Cardiac septum (tissue), 1 donor: ENCODE measurements at regions not wholly inside any gene's neighbourhood (a gene's known extent, or its start where the extent isn't known, plus 50 kb on each side); places are given as distances from the start of the nearest gene placed in this dataset.
"Not testable (repeated sequence)": the region's sequence is repeated elsewhere in the genome, so short reads cannot be mapped to it uniquely, and the experiment has no call there.

Experiments
- DNase-seq: peaks from one replicate; pipeline ENCODE4 v3.0.0-alpha.2; 2020; ENCODE audit warnings: low spot score
- intact Hi-C: fragments of 100-400 bp; cut with DNase I; formaldehyde crosslinking; loops from one replicate; pipeline ENCODE4 v1.14.0; 2022
- donor health status: DM: no; HTN: no; CAD: no.

GRCh38 chrX:68985135-68985755, 156.4 kb downstream of the EFNB1 start:
- no peak for DNase-seq
- intact Hi-C loops = no loop called here

DNA sequence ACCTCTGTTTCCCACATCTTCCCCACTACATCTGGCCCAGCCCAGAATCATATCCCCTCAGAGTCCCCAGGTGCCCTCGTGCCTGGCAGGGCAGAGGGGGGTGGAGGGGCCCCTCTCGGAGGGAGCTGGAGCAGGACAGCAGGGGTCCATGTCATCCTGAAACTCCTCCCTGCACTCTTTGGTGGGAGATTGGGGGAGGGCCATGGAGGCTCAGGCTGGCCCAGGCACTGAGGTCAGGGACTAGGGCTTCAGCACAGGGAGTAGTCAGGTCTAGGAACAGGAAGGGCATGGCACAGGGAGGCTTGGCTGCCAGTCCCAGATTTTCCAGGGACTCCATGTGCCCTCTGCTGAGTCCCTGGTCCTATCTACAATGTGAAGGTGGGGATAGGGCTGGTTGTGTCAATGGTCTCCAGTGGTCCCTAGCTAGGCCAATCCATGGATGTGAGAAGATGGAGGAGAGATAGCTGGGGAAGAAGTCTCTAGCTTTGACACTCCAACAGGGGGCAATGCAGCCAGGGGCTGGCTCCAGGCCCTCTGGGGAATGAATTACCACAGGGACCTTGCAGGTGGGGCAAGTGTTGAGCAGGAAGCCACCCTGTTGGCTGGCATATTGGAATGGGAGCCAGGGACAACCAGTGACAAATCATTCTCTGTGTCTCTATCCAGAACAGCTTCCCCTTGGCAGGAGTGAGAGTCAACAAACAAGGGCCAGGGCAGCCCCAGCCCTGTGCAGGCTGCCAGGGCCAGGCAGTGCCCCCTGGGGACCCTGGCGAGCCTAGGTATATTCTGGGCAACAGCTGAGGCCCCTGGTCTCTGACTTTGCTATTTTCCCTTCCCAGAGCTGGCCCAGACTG, 154.4 kb downstream of the EFNB1 start:
- intact Hi-C loops = no loop called here
- DNase-seq = no peak

DNA sequence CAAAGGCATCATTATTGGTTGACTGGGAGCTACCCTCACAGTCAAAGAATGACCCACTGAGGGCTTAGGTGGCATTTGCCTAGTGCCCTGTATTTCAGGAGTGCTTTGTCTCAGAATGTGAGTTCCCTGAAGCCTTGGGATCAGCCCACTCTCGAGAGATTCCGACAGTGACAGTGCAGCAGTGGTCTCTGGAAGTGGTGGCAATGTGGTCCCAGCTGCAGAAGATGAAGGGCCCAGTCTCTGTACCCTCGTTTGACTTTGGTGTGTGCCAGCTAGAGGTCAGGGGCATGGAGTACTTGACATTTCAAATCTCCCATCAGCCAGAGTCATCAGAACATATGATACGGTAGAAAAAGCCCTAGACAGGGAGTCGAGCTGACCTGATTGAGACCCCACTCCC, 153.7 kb downstream of the EFNB1 start:
- intact Hi-C loops = no loop called here
- DNase-seq = no peak

DNA sequence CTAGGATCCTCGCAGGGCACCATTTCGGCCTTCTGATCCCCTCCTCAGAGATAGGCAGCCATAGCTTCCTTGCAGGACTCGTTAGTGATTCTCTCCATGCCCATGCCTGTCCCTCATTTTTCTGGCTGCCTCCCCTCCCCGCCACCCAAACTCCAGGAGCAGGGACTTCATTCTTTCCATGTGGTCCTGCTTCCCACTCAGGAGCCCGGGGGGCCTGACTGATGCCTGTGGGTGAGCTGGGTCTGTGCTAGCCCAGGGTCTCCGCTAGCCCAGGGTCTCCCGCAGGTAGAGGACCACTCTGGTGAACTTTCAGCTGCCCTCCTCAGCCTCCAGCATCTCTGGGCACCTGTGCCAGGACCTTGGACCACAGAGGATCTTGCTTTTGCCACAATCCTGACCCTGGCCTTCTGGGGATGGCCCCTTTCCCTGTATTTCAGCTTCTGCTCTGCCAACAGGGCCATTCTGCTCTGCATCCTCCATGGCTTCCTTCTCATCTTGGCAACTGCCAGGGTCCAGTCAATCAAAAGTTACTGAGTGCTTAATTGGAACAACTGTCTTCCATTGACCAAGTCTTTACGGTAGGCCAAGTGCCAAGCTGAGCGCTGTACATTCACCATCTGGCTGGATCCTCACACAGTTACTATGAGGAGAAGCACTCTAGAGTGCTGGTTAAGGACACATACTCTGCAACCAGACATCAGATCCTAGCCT, 152.2 kb downstream of the EFNB1 start:
- intact Hi-C loops = no loop called here
- DNase-seq = no peak

DNA sequence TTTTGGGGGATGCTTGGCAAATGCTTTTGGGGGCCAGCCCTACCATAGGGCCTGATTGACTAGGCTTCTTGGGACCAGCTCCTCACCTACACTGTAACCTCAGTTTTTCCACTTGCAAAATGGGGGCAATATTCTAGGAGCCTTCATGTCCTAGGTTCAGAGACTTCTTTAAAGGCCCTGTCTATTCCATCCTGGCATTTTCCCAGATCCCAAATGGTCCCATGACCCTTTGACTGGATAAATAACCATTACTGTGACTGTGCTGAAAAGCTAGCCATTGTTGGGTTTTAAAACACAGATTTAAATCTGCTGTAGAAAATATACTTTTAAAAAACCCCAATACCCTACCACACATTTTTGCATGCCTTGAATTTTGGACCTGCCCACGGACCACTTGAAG, 149.8 kb downstream of the EFNB1 start:
- DNase-seq = no peak
- intact Hi-C loops = no loop called here

- DNase-seq = no peak
- intact Hi-C loops = no loop called here
Measured at GRCh38 chrX:68978255-68978654, 149.4 kb downstream of the EFNB1 start.

- intact Hi-C loops = no loop called here
- no peak for DNase-seq
Measured at GRCh38 chrX:68953331-68953730, 124.5 kb downstream of the EFNB1 start.

DNA sequence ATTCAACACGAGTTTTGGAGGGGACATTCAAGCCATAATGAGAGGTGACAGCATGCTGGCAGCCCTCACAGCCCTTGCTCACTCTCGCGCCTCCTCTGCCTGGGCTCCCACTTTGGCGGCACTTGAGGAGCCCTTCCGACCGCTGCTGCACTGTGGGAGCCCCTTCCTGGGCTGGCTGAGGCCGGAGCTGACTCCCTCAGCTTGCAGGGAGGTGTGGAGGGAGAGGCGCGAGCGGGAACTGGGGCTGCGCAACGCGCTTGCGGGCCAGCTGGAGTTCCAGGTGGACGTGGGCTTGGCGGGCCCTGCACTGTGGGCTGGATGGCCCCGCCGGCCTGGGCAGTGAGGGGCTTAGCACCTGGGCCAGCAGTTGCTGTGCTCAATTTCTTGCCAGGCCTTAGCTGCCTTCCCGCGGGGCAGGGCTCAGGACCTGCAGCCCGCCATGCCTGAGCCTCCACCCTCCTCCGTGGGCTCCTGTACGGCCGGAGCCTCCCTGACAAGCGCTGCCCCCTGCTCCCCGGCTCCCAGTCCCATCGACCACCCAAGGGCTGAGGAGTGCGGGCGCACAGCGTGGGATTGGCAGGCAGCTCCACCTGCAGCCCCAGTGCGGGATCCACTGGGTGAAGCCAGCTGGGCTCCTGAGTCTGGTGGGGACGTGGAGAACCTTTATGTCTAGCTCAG, 123.3 kb downstream of the EFNB1 start:
- intact Hi-C loops, DNase-seq: not testable (repeated sequence)

DNA sequence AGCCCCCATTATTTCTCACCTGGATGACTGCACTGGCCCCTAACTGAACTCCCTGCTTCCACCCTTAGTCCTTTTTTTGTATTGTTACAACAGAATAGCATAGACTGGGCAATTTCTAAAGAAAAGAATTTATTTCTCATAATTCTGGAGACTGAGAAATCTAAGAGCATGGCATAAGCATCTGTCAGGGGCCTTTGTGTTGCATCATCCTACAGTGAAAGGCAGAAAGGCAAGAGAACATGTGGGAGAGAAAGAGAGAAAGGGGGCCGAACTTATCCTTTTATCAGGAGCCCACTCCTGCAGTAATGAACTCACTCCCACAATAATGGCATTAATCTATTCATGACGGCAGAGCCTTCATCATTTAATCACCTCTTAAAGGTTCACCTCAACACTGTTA, 122.1 kb downstream of the EFNB1 start:
- no peak for DNase-seq
- intact Hi-C loops = no loop called here

GRCh38 chrX:68947882-68948605, 119.2 kb downstream of the EFNB1 start:
- intact Hi-C loops = no loop called here
- DNase-seq = no peak

- DNase-seq = no peak
- intact Hi-C loops = no loop called here
Measured at GRCh38 chrX:68945603-68946228, 116.9 kb downstream of the EFNB1 start.

GRCh38 chrX:68945081-68945602, 116.3 kb downstream of the EFNB1 start:
- peak; percentile 60 for DNase-seq

GRCh38 chrX:68944211-68944610, 115.4 kb downstream of the EFNB1 start:
- no peak for DNase-seq
- intact Hi-C loops = no loop called here

More at GRCh38 chrX:68945081-68945602, 116.3 kb downstream of the EFNB1 start:
- intact Hi-C loops = no loop called here

DNA sequence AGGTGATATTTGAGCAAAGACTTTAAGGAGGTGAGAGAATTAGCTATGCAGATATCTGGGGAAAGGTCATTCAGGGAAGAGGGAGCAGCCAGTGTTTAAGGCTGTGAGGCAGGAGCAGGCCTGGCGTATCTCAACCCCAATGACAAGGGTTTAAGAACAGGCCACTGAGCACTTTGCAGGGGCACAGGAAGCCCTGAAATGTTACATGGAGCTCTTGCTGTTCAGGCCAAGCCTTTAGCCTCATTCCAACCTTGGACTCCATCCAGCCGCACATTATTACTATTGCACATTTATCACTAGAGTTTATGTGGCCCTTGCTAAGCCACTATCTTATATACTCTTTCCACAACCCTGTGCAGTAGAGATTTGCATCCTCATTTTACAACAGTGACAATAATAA, 114.0 kb downstream of the EFNB1 start:
- no peak for DNase-seq
- intact Hi-C loops = no loop called here

DNA sequence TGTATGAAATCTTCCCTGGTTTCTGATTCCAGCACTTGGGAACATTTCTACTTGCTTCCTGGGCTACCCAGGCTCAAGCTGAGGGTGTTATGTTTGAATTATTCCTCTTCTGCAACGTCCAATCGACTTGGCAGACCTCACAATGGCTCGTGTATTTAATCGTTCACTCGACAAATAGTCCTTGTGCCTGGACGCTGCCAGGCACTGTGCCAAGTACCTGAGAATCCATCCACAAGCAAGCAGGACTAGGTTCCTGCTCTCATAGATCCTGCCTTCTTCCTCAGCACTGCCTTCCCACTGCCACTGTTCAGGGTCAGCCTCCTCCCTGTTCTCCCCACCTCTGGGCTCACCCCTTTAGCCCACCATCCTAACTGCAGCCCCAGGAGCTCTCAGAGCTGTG, 113.3 kb downstream of the EFNB1 start:
- intact Hi-C loops = no loop called here
- no peak for DNase-seq

DNA sequence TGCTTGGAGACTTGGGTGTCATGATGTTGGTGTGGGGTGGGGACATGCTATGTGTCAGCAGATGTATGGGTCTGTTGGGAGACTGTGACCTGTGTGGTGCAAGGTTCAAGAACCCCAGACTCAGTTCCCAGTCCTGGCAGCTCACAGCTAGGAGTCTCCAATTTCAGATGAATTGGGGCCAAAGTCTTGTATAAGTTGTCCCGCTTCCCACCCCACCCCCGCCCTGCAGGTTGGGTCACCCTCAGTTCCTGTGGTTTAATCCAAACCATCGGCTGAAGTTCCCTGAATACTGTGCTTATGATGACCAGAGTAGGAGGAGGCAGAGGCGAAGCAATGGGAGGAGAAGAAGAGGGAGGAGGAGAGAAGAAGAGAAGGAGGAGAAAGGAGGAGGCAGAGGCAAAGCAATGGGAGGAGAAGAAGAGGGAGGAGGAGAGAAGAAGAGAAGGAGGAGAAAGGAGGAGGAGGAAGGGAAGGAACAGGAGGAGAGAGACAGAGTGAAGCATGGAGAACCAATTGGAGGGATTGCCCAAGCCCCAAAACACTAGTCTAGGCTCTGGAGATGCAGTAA, 112.6 kb downstream of the EFNB1 start:
- no peak for DNase-seq
- intact Hi-C loops = no loop called here

- no peak for DNase-seq
- intact Hi-C loops = no loop called here
Measured at GRCh38 chrX:68940601-68941000, 111.8 kb downstream of the EFNB1 start.

DNA sequence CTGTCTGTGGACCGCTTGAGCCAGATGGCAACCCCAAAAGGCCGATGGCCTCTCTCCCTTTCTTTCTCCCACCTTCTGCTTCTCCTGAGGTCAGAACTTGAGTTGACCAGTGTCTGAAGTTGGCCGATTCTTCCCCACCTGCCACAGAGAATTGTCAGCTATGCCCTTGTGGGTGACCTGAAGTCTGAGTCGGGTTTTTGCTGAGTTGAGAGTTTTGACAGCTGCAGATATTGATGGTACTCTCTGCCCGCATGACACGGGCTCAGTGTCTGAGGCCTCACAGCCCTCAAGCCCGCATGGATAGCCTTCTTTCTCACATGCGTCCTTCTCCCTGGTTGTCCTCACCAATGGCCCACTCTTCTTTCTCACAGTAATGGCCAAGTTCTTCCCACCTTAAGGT, 111.0 kb downstream of the EFNB1 start:
- DNase-seq = peak; percentile 57
- intact Hi-C loops = loop anchor here (2.0 kb wide), 1 partner anchor 57 kb away; no protein-coding TSS in a partner anchor
